ENCODE measurements at regions not wholly inside any gene's neighbourhood (a gene's known extent, or its start where the extent isn't known, plus 50 kb on each side); places are given as distances from the start of the nearest gene placed in this dataset.

DNA sequence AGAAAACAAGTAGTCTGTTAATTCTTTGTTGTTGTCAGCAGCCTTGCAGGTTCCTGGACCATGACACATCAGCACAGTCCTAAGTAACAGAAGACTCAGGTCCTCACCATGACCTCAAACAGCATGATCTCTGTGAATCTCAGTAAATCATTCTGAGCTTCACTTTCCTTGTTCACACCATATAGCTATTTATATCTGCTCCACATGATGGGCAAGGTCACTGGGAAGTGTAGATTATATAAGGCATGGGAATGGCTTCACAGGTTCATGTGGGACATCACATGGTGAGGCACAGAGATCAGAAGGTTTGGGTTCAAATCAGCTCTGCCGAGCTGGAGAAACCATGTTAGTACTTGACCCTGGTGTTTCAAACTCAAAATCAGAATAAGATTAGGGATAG, 245.4 kb upstream of the SPTLC3 start:
- DNase-seq = no peak

DNA sequence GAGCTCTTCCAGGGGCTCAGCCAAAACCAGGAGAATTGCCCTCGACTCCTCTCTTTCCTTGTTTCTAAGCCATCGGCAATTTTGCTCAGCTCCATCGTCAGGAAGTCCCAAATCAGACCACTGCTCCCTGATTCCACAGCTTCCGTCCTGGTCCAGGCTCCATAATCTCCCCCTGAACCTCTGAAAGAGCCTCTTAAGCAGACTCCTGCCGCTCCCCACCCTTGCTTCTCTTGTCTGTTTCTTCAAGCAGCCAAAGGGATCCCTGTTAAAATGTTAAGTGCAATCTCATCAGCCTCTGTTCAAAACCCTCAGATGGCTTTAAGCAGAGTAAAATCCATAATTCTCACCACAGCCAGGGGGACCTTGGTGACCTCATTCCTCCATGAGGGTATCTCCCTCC, 244.7 kb upstream of the SPTLC3 start:
- no peak for DNase-seq

DNA sequence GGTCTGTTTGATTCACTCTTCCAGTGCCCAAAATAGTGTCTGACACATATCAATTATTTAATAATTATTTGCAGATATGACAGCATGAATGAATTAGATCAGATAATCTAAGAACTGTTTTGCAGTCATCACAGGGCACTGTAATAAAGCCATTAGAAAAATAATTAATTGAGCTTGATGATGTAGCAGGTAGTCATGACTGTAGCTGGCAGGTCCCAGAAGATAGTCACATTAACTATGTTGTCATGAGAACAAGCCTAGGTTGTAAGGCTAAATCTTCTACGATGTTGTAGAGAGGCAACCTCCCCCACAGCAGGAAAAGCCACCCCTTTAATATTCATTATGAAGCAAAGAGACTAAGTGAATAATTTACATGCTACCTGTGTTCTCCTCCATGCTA, 243.9 kb upstream of the SPTLC3 start:
- DNase-seq = no peak

DNA sequence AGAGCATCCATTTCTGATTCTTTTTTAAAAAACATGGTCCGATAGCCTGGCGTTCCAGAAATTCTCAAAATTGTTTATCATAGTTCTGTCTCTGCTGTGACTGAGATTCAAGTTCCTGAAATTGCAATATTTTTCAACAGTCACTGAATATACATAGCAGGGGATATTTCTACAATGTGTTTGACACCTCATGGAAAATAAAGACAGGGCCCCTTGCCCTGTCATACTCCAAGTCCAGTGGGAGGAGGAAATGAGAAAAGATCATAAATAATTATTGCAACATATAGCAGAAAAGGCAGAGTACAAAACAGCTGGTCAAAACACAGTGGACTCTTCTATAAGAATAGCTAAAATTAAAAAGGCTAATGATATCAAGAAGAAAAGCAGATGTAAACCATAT, 234.8 kb upstream of the SPTLC3 start:
- no peak for DNase-seq

DNA sequence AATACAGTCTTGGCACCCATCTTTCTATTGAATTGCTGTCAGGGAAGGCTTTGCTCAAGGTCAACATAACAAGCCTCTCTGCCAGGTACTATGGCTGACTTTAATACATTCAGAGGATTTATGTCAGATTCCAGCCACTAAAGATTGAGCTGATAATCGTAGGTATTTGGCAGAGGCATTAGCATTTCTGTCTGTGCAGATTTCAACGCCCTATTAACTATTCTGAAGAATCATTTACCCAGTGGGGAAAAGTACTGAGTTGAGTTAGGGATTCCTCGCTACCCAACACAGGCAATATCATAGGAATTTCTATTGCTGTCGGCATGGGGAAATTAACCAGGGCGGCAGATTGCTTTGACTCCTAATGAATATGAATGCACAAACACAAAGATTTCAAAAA, 233.7 kb upstream of the SPTLC3 start:
- DNase-seq = no peak

DNA sequence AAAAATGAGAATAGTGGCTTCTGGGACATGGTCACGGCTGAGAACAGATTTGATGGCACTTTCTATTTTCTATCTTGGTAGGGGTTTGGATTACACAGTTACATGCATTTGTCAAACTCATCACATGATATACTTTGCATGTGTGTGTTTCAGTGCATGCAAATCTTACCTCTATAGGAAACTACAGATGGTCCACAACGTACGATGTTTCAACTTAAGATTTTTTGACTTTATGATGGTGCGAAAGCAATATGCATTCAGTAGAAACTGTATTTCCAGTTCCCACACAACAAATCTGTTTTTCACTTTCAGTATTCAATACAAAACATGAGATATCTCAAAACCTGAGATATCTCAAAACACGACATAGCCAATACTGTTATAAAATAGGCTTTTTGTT, 231.8 kb upstream of the SPTLC3 start:
- no peak for DNase-seq

DNA sequence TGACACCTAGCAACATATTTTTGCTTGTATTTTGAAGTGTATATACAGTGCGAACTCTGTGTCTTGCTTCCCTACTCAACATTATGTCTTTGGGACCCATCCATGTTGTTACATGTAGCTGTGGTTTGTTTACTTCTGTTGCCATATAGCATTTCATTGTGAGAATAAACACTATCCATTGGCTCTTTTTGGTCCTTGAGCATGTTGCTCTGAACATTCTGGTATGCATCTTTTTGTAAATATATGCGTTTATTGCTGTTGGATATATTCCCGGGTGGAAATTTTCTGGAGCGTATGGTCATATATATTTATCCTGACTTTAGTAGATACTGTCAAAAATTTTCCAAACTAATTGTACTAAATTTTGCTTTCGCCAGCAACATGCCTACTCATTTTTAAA, 222.5 kb upstream of the SPTLC3 start:
- no peak for DNase-seq

DNA sequence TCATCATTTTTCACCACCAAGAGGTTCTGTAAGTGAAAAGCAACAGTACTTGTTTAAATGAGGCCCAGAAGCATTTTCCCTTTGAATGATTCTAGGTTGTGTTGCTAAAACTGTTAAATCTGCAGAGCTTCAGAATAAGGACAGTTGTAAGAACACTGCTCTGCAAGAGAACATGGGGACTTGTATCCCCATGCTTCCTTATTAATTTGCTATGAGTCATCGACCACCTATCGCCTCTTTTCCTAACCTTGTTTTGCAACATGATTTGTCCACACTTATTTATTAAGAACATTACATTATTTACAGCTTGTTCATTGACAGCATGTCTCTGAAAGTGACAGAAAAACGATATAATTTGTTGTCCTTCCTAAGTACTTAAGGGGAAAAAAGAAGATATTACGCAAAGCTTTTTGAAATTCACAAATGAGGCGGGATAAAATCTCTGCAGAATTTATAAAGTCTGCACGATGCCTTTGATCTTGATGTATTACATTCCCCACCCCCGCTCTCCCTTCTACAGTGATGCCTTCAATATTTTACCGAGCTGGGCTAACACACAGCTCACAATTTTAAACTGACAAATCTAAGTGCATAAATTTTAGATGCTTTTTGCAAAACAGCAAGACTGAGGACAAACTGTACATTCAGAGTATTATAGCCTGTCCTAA, 220.0 kb upstream of the SPTLC3 start:
- DNase-seq = no peak

DNA sequence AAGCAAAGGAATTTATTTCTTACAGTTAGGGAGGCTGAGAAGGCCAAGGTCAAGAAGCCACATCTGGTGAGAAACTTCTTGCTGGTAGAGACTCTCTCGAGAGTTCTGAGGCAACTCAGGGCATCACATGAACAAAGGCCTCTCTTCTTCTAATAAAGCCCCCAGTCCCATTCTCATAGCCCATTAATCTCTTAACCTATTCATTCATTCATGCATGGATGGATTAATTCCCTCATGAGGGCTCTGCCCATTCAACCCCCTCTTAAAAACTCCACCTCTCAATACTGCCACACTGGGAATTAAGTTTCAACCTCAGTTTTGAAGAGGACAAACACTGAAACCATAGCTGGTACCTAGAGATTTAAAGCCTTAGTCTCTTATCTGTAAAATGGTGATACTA, 217.9 kb upstream of the SPTLC3 start:
- no peak for DNase-seq

DNA sequence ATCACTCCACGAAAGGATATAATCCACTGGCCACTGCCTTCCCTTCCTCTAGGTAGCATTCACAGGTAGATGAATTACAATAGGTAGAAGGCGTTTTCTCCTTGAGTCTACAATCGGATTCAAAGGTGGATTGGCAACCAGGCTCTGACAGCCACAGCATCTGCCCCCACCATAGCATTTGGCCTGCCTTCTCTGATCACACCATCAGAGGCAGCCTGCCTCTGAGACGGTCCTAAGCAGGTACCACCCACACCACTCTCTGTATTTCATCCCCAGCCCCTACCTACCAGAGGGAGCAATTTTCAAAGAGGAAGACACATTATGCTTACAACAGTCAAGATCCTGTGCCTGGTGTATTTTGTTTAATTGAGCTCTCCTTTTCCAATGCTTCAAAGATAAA, 210.5 kb upstream of the SPTLC3 start:
- DNase-seq = no peak

DNA sequence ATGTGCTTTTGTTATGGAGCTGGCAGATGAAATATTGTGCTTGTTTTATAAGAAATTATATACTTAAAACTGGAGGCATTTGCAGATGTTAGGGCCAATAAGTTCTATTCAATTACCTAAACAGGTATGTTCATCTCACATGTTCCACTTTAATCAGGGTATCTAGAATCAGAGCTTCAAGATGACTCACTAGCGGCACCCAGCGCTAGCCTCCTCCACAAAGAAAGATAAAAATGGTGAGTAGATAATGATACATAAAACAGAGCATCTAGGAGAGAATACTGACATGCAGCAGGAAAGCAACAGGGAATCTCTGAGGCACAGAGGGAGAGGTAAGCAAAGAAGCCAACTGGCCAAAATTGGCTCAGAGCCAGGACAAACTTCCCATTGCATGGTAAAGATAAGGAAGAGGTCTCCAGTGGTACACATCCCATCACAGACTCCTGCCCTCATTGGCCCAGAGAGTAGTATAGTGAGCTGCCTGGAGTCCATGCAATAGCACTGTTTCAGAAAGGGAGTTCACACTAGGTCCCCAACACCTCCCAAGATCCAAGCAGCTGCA, 200.7 kb upstream of the SPTLC3 start:
- no peak for DNase-seq

DNA sequence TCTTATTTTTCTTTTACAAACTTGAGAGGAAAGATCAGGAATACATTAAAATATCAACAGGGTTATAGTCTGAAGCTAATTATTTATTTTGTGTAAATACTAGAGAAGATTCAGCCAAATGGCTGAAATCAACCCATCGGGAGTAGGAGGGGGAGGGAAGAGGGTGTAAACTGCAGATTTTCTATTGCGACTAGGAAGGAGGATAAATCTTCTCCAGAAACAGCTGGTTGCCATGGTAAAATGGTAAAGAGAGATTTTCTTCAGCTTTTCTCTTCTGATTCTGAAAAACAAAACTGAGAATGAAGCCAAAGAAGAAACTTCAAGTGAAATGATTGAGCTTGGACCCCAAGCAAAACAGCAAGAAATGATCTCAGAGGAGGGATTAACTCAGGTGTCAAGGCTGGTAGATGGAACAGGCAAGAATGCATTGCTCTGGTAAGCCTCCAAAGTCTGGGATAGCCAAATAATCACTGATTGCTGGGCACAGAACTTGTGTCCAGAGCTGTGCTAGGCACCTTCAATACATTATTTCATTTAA, 193.5 kb upstream of the SPTLC3 start:
- DNase-seq = no peak

DNA sequence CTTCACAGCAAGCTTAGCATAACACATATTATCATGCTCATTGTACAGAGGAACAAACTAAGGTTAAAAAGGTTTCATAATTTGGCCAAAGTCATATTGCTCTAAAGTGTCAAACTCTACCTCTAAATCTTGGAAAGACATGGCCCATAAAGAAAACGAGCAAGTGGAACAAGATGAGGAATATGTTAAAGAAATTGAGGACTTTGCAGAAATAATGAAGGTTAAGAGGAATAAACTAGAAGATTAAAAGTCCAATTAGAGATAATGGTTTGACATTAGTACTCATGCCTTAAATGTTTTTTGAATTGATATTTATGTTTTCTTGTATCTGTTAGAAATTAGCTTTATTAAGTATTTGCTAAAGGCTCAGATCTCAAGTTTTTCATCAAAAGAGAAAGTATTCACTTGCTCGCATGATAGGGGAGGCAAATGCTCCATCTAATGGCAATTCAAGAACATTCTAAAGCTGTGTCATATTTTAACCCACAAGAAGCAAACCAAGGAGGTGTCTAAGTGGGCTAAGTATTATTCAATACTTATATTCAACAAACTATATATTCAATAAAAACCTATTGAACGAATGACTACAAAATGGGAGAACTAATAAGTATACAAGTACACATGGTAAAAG, 192.9 kb upstream of the SPTLC3 start:
- DNase-seq = no peak

DNA sequence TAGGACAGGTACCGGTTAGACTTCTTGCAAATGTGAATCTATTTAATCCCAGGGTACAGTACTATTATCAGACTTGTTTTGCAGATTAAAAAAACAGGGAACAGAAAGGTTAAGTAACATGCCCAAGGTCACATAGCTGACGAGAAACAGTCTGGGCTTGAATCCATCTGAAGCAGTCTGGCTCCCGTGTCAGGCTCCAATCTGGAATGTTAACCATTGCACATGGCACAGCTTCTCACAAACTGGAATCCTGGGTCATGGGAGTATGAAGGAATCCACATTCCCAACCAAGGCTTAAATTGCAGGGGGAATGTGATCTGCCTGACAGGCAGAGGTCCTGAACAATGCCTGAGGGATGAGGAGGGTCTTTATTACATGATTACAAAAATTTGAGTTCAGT, 187.5 kb upstream of the SPTLC3 start:
- no peak for DNase-seq

DNA sequence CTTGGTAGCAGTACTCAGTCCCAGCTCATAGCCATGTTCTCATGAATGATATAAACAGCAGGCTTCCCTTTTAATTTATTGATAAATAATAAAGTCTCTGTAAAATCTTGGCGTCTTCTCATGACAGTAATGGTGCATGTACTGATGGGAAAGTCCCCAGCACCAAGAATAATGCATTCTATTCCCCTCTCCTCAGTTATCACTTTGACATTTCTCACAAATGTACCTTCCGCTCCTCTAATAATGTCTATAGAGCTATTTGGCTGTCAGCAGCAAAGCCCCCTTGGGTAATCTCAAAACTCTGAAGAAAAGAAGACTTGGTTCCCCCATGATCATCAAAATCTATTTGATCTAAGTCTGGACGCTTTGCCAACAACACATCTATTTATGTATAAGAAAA, 185.0 kb upstream of the SPTLC3 start:
- no peak for DNase-seq

DNA sequence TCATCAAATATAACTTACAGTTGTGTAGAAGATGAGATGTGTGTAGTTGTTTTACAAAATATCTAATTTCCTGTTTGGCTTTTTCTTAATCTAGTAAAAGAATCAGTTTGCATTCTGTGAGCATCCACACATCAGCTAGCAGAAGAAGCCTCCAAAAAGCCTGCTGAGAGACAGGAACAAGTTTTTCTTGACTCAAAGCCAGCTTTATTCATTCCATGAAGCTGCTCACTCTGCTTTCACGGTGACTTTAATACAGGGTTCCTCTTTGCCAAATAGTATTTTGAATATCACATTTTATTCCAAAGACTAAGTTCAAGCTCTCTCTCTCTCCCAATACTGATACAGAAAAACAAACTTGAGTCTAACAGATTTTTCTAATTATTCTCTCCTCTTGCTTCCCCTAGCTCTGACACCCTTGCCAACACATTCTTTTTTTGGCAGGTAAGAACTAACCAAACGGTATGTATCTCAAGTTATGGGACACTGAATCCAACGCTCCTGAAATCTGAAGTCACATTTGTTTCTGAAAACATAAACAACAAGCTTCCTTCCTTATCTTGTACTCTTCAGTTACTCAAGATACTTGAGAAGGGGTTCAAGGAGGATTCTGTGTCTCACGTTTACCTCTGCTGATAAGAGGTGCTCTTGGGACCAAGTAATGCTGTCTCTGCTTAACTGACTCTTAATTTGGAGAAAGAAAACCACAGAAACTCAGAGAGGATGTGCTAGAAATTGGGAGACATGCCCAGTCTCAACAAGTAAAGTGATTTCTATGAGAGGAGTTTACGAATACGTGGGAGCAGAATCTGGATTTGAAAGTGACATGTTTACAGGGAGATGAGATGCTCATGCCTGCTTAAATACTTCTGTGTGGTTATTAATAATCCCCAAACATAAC, 184.2 kb upstream of the SPTLC3 start:
- no peak for DNase-seq

DNA sequence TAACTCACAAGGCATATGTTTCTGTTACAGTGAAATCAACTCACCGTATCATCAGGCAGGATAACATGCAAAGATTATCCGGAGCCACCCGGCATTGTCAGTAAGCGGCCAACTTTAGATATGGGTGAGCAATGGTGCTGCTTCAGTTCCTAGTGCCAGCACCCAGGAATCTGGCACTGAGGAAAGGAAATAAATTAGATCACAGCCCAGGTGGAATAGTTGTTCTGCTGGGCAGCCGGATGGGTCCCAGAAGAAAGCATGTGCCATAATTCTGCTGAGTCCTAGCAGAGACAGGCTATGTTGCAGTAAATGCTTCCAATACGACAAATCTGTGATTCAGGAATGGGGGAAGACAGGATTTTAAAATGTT, 183.6 kb upstream of the SPTLC3 start:
- DNase-seq = no peak

DNA sequence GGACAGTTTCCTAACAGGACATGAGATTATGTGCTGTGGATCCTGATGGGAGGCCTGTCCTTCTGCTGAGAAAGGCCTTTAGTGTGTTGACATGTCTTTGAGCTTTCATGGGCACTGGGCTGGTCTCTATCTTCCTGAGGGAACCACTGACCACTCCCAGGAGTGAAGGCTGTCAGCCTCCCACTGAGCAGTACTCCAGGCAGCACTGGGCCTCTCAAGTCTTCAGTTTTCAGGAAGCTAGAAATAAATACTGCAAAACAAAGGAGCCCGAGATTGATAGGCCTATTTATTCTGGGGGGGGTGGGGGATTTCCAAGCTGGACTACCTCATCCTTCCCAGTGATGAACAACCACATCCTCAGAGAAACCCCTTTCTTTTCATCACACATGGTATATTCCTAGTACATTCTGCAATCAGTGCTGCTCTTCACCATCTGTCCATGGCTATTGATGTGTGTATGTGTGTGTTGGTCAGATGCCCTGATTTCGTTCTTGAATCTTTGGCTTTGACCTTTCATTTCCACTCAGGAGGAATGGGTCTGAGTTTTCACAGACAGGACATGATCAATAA, 180.9 kb upstream of the SPTLC3 start:
- DNase-seq = no peak

DNA sequence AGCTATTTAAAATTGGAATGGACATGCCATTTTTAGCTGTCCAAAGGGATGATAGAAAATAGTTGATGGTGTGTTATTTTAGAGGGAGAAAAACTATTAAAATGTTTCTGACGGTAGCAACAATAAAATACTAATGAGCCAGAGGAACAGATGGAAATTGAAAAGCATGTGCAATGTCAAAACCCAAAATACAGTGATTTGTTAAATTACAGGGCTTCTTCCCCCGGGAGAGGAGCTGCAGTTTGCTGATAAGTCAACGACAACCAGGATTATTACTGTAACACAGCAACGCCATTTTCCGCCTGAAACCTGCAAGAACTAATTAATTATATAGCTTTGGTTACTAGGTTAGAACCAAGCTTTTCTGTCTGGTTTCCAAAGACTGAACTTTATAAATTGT, 179.6 kb upstream of the SPTLC3 start:
- DNase-seq = no peak

DNA sequence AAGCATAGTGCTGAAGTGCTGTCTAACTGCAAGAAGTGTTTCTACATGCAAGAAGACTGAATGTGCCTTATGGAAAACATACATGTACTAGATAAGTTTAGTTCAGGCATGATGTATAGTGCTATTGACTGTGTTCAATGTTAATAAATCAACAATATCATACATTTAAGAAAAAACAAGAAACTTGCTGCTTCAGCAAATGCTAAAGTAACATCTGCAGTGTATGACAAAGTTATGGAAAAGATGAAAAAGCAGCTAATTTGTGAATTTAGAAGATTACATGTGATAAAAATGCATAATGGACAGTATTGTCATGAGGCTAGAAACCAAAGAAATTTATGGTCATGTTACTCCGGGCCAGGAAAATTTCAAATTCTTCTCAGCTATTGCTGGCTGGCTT, 174.9 kb upstream of the SPTLC3 start:
- no peak for DNase-seq

DNA sequence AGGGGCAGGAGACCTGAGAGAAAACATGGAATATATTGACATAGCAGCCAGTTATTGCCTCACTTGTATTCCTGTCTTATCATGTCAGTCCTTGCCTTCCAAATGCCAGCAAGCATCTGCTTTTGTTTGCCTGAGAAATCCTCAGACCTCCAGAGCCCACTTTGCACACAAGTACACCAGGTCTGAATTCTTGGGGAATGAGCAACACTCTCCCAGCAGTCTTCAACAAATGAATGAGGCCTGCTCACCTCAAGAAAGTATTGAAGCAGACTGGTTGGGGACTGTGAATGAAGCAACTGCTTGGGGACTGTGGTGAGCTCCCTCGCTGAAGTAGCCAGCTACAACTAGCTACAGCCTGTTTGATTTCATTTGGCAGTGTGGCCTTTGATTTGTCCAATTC, 172.8 kb upstream of the SPTLC3 start:
- no peak for DNase-seq

DNA sequence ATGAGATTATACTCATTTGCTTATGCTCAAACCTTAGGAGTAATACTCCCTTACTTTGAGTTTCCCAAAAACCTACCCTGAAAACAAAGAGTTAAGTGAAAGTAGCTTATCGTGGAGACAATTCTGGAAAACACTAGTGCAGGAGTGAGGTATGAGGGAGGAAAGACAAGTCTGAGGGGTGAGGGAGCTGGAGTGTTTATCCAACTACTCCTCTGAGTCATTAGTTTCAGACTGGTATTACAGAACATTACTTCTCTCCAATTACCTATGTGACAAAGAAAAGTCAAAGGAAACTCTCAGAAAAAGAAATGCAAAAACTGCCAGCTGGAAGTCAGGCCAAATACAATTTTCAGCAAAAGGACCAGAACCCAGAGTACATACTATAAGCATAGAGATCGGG, 171.1 kb upstream of the SPTLC3 start:
- DNase-seq = no peak

DNA sequence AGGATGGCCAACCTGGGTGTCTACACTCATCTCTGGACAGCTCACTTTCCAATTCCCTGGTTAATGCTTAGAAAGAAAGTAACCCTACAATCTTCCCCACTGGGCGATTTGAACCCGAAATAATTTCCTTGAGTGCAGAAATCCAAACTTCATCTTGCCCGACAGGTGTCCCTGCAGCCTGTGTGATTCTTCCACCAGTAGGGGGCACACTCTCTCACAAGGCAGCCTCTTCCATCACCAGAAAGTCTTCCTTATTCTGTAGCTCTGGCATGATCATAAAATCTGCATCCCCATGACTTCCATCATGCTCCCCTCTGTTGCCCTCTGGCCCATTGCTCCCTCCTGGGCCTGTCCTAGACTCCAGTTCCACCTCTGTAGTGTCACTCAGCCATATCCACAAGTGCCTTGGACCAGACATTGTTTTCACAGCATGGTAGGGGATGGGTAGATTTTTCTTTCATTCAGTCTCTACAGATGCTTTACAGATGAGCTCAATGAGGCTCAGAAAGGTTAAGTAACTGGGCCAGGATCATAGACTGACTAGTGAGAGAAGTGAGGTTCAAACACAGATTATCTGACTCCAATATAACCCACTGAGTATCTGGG, 170.4 kb upstream of the SPTLC3 start:
- DNase-seq = no peak

All from GF-D8 (cell line).